ENCODE measurements at regions not wholly inside any gene's neighbourhood (a gene's known extent, or its start where the extent isn't known, plus 50 kb on each side); places are given as distances from the start of the nearest gene placed in this dataset.

DNA sequence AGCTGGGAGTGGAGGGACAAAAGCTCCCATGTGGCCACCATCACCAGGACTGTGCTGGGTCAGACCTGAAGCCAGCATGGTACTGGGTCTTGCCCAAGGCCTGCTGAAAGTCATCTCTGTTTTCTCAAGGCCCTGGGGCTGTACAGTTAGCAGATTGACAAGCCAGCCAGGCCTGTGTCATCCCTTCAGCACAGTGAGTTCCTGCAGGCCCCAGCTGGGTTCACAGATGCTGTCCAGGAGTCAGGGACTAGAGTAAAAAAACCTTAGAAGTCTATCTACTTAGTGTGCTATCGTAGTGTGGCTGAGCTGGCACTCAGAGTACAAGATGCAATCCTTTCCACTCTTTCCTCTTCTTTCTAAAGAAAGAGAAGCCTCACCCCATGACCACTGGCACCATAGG is 246.0 kb upstream of the NAALADL2 start:
- DNase-seq (ENCODE audit: low read depth) = no peak
- TF ChIP-seq, protein P1, sequence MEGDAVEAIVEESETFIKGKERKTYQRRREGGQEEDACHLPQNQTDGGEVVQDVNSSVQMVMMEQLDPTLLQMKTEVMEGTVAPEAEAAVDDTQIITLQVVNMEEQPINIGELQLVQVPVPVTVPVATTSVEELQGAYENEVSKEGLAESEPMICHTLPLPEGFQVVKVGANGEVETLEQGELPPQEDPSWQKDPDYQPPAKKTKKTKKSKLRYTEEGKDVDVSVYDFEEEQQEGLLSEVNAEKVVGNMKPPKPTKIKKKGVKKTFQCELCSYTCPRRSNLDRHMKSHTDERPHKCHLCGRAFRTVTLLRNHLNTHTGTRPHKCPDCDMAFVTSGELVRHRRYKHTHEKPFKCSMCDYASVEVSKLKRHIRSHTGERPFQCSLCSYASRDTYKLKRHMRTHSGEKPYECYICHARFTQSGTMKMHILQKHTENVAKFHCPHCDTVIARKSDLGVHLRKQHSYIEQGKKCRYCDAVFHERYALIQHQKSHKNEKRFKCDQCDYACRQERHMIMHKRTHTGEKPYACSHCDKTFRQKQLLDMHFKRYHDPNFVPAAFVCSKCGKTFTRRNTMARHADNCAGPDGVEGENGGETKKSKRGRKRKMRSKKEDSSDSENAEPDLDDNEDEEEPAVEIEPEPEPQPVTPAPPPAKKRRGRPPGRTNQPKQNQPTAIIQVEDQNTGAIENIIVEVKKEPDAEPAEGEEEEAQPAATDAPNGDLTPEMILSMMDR (conservative IDR thresholded peaks at IDR 0.05; ENCODE audit: low read depth, low read length) = no peak
- H3K4me3 ChIP-seq (ENCODE audit: low read depth, low read length) = no peak overlapping the region

GRCh38 chr3:174614036-174614435 is 245.1 kb upstream of the NAALADL2 start:
- no peak overlapping the region for H3K4me3 ChIP-seq (ENCODE audit: low read depth, low read length)
- DNase-seq (ENCODE audit: low read depth) = no peak
- TF ChIP-seq, protein P1 (conservative IDR thresholded peaks at IDR 0.05; ENCODE audit: low read depth, low read length) = no peak

DNA sequence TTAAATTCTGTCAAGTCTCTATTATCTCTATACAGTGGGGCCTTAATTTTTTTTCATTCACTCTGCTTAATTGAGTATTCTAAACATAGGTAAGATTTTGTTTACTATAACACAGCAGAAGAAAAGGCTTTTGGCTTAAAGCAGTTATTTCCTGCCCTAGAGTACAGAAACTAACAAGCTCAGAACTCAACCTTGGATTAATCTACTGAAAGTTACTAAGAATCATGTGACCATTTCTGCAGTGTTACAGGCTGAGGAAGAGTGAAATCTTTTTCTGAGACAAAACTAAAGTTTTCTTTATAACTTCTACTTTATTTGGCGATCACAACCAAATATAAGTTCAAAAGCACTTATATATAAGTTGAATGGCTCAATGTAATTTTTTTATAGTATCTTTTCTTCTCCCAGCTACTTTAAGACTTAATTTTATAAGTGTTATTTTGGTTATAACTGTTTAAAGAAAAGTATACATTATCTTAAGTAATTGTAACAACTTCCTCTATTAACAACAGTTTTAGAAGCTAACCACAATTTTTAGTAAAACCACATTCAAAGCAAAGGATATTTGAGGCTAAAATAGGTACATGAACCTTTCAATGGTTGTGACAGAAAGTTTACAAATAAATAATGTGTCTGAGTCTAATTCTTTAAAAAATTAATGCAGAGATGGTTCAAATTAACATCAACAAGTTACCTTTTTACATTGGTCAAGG is 240.6 kb upstream of the NAALADL2 start:
- DNase-seq (ENCODE audit: low read depth) = no peak
- H3K4me3 ChIP-seq (ENCODE audit: low read depth, low read length) = no peak overlapping the region
- TF ChIP-seq, protein P1 (conservative IDR thresholded peaks at IDR 0.05; ENCODE audit: low read depth, low read length) = no peak

DNA sequence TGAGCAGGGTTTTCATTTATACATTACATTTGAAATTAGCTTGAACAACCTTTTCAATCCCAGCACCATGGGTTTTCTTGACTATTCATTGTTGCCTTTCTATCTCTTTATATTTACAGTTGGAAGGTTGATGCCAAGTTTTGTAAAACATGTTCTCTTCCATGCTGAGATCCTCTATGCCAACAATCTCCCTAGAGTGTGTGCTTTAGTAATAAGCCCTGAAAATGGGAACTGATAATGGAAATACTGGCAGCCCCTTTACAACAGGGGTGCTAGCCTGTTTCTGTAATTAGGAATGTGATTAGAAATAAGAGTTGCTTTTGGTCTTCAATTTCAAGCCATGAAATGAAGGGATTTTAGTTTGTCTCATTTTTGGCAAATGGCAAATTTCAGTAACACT is 239.9 kb upstream of the NAALADL2 start:
- no peak for DNase-seq (ENCODE audit: low read depth)
- no peak overlapping the region for H3K4me3 ChIP-seq (ENCODE audit: low read depth, low read length)

DNA sequence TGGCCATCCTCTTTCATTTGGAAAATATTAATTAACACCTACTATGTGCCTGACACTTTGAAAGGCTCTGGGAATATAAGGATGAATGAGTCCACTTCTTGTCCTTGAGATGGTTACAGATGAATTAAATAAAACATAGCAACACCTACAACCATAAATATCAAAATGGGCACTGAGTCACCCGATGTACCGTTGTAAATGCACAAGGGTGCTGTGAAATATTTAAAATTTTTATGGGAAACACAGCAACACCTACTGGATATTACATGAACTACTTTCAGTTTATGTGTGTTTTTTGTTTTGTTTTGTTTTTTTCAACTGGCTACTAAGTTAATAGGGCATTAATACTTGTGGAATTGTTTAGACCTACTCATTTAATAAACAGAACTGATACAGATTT is 239.0 kb upstream of the NAALADL2 start:
- no peak for DNase-seq (ENCODE audit: low read depth)
- no peak overlapping the region for H3K4me3 ChIP-seq (ENCODE audit: low read depth, low read length)
- TF ChIP-seq, protein P1 (conservative IDR thresholded peaks at IDR 0.05; ENCODE audit: low read depth, low read length) = peak; percentile 47

More for the DNA sequence above, 239.9 kb upstream of the NAALADL2 start:
- TF ChIP-seq, protein P1 (conservative IDR thresholded peaks at IDR 0.05; ENCODE audit: low read depth, low read length) = no peak

DNA sequence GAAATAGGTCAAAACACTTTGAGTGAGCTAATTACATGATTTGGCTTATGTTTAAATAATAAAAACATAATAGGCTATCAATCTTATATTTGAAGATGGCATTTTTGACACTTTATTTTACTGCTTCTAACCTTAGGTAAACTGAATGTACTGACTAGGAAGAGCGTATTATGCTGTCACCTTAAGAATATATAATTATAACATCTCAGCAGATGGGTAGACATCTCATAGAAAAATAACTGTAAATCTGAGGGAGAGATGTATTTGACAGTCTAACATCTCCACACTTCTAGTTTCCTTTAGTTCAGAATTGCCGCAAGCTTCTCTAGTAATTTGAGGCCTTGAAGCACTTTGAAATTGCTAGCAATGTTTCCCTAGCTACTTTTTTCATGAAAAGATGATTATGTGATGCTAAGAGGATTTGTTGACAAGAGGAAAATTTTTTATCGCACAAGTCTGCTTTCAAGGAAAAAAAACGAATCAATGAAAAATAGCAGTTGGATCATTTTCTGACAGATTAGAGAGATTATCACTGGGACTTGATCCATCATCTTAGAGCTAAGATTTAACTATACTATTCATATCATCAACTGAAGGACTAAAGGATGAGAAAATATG is 238.2 kb upstream of the NAALADL2 start:
- H3K4me3 ChIP-seq (ENCODE audit: low read depth, low read length) = no peak overlapping the region

More for the DNA sequence above, 238.2 kb upstream of the NAALADL2 start:
- TF ChIP-seq, protein P1 (conservative IDR thresholded peaks at IDR 0.05; ENCODE audit: low read depth, low read length) = no peak
- DNase-seq (ENCODE audit: low read depth) = no peak
